ENCODE measurements at regions not wholly inside any gene's neighbourhood (a gene's known extent, or its start where the extent isn't known, plus 50 kb on each side); places are given as distances from the start of the nearest gene placed in this dataset.
A peak's percentile ranks its signal among the peaks of the same experiment; 100 is the strongest.
"Not testable (repeated sequence)": the region's sequence is repeated elsewhere in the genome, so short reads cannot be mapped to it uniquely, and the experiment has no call there.

- CTCF ChIA-PET = no interaction called here
- H3K9me3 Mint-ChIP-seq = peaks cover 5% of the 10 kb centered on the region
- H3K36me3 Mint-ChIP-seq (ENCODE audit: low read depth) = no peaks in the 10 kb centered on the region
- no peaks in the 10 kb centered on the region for H3K4me1 Mint-ChIP-seq
- no peak overlapping the region for H3K27ac Mint-ChIP-seq
- DNase-seq = no peak
- H3K27me3 Mint-ChIP-seq = no peaks in the 10 kb centered on the region
- POLR2A ChIA-PET = no interaction called here
- no peak overlapping the region for H3K4me3 Mint-ChIP-seq
Measured at GRCh38 chr15:26294059-26294689, 431.0 kb upstream of the ATP10A start.

GRCh38 chr15:26287381-26287780, 424.3 kb upstream of the ATP10A start:
- POLR2A ChIA-PET = no interaction called here
- H3K27ac Mint-ChIP-seq = no peak overlapping the region
- CTCF ChIA-PET = no interaction called here
- peaks cover 15% of the 10 kb centered on the region for H3K9me3 Mint-ChIP-seq
- DNase-seq = no peak
- no peak overlapping the region for H3K4me3 Mint-ChIP-seq
- no peaks in the 10 kb centered on the region for H3K27me3 Mint-ChIP-seq
- H3K36me3 Mint-ChIP-seq (ENCODE audit: low read depth) = no peaks in the 10 kb centered on the region
- no peaks in the 10 kb centered on the region for H3K4me1 Mint-ChIP-seq

- CTCF ChIA-PET = no interaction called here
Measured at GRCh38 chr15:26280281-26280680, 417.2 kb upstream of the ATP10A start.

GRCh38 chr15:26261966-26262365, 398.8 kb upstream of the ATP10A start:
- no peak for DNase-seq
- no peaks in the 10 kb centered on the region for H3K9me3 Mint-ChIP-seq
- H3K27ac Mint-ChIP-seq = no peak overlapping the region
- ChIA-PET POLR2A (no interaction called here), CTCF (no interaction called here)
- no peaks in the 10 kb centered on the region for H3K27me3 Mint-ChIP-seq
- no peak overlapping the region for H3K4me3 Mint-ChIP-seq
- no peaks in the 10 kb centered on the region for H3K36me3 Mint-ChIP-seq (ENCODE audit: low read depth)
- H3K4me1 Mint-ChIP-seq = no peaks in the 10 kb centered on the region

More at GRCh38 chr15:26280281-26280680, 417.2 kb upstream of the ATP10A start:
- Mint-ChIP-seq H3K9me3 (no peaks in the 10 kb centered on the region), H3K4me1 (no peaks in the 10 kb centered on the region), H3K4me3 (no peak overlapping the region), H3K27me3 (no peaks in the 10 kb centered on the region), H3K27ac (no peak overlapping the region), H3K36me3 (ENCODE audit: low read depth) (no peaks in the 10 kb centered on the region)
- POLR2A ChIA-PET = no interaction called here
- no peak for DNase-seq

- Mint-ChIP-seq H3K9me3 (no peaks in the 10 kb centered on the region), H3K4me3 (no peak overlapping the region), H3K27ac (no peak overlapping the region), H3K4me1 (no peaks in the 10 kb centered on the region), H3K27me3 (no peaks in the 10 kb centered on the region), H3K36me3 (ENCODE audit: low read depth) (no peaks in the 10 kb centered on the region)
- ChIA-PET POLR2A (no interaction called here), CTCF (interaction anchor here (0.7 to 1.0 kb wide), 2 partner anchors 752 to 753 kb away, joined by 3 read pairs; no protein-coding TSS in a partner anchor)
- no peak for DNase-seq
Measured at GRCh38 chr15:26261413-26261812, 398.3 kb upstream of the ATP10A start.

- Mint-ChIP-seq H3K36me3 (ENCODE audit: low read depth) (no peaks in the 10 kb centered on the region), H3K4me1 (no peaks in the 10 kb centered on the region), H3K27me3 (no peaks in the 10 kb centered on the region), H3K9me3 (no peaks in the 10 kb centered on the region), H3K4me3 (no peak overlapping the region), H3K27ac (no peak overlapping the region)
- POLR2A ChIA-PET = no interaction called here
- CTCF ChIA-PET = interaction anchor here (0.7 to 1.1 kb wide), 4 partner anchors 327 to 752 kb away, joined by 3 read pairs; no protein-coding TSS in a partner anchor
- DNase-seq = peak; percentile 21
Measured at GRCh38 chr15:26260517-26261133, 397.5 kb upstream of the ATP10A start.

GRCh38 chr15:26259581-26259980, 396.5 kb upstream of the ATP10A start:
- DNase-seq = no peak
- H3K9me3 Mint-ChIP-seq = no peaks in the 10 kb centered on the region
- no peaks in the 10 kb centered on the region for H3K27me3 Mint-ChIP-seq
- ChIA-PET POLR2A (no interaction called here), CTCF (interaction anchor here (0.6 to 1.1 kb wide), 2 partner anchors 326 to 751 kb away, joined by 3 to 5 read pairs; no protein-coding TSS in a partner anchor)
- no peaks in the 10 kb centered on the region for H3K36me3 Mint-ChIP-seq (ENCODE audit: low read depth)
- H3K4me1 Mint-ChIP-seq = no peaks in the 10 kb centered on the region
- H3K4me3 Mint-ChIP-seq = no peak overlapping the region
- no peak overlapping the region for H3K27ac Mint-ChIP-seq

- H3K9me3 Mint-ChIP-seq; H3K27ac Mint-ChIP-seq; H3K36me3 Mint-ChIP-seq (ENCODE audit: low read depth); DNase-seq; H3K4me3 Mint-ChIP-seq; POLR2A ChIA-PET; H3K27me3 Mint-ChIP-seq; H3K4me1 Mint-ChIP-seq; CTCF ChIA-PET: not testable (repeated sequence)
Measured at GRCh38 chr15:26244782-26245181, 381.7 kb upstream of the ATP10A start.

- no peak overlapping the region for H3K27ac Mint-ChIP-seq
- H3K4me3 Mint-ChIP-seq = no peak overlapping the region
- H3K9me3 Mint-ChIP-seq = peaks cover 6% of the 10 kb centered on the region
- DNase-seq = no peak
- no peaks in the 10 kb centered on the region for H3K36me3 Mint-ChIP-seq (ENCODE audit: low read depth)
- no peaks in the 10 kb centered on the region for H3K4me1 Mint-ChIP-seq
- CTCF ChIA-PET = no interaction called here
- no peaks in the 10 kb centered on the region for H3K27me3 Mint-ChIP-seq
- POLR2A ChIA-PET = no interaction called here
Measured at GRCh38 chr15:26243382-26243781, 380.3 kb upstream of the ATP10A start.

GRCh38 chr15:26242565-26243071, 379.5 kb upstream of the ATP10A start:
- Mint-ChIP-seq H3K27me3 (no peaks in the 10 kb centered on the region), H3K4me1 (no peaks in the 10 kb centered on the region), H3K27ac (no peak overlapping the region), H3K9me3 (peaks cover 6% of the 10 kb centered on the region), H3K36me3 (ENCODE audit: low read depth) (no peaks in the 10 kb centered on the region), H3K4me3 (no peak overlapping the region)
- DNase-seq = no peak
- CTCF ChIA-PET = no interaction called here
- POLR2A ChIA-PET = no interaction called here

- Mint-ChIP-seq H3K27ac (no peak overlapping the region), H3K4me3 (no peak overlapping the region), H3K36me3 (ENCODE audit: low read depth) (no peaks in the 10 kb centered on the region), H3K4me1 (no peaks in the 10 kb centered on the region), H3K9me3 (no peaks in the 10 kb centered on the region), H3K27me3 (no peaks in the 10 kb centered on the region)
- POLR2A ChIA-PET = no interaction called here
- DNase-seq = no peak
- CTCF ChIA-PET = no interaction called here
Measured at GRCh38 chr15:26235864-26236263, 372.7 kb upstream of the ATP10A start.

- no peak overlapping the region for H3K4me3 Mint-ChIP-seq
- CTCF ChIA-PET = no interaction called here
- H3K9me3 Mint-ChIP-seq = peaks cover 1% of the 10 kb centered on the region
Measured at GRCh38 chr15:26234976-26235767, 372.0 kb upstream of the ATP10A start.

GRCh38 chr15:26232691-26233090, 369.6 kb upstream of the ATP10A start:
- CTCF ChIA-PET = interaction anchor here (0.7 kb wide), 1 partner anchor 21 kb away, joined by 3 read pairs; no protein-coding TSS in a partner anchor
- H3K4me3 Mint-ChIP-seq = no peak overlapping the region
- H3K27ac Mint-ChIP-seq = no peak overlapping the region
- no peaks in the 10 kb centered on the region for H3K27me3 Mint-ChIP-seq
- POLR2A ChIA-PET = no interaction called here
- no peaks in the 10 kb centered on the region for H3K36me3 Mint-ChIP-seq (ENCODE audit: low read depth)
- peaks cover 3% of the 10 kb centered on the region for H3K9me3 Mint-ChIP-seq
- no peaks in the 10 kb centered on the region for H3K4me1 Mint-ChIP-seq
- no peak for DNase-seq

More at GRCh38 chr15:26234976-26235767, 372.0 kb upstream of the ATP10A start:
- H3K27me3 Mint-ChIP-seq = no peaks in the 10 kb centered on the region
- DNase-seq = no peak
- H3K36me3 Mint-ChIP-seq (ENCODE audit: low read depth) = no peaks in the 10 kb centered on the region
- no peaks in the 10 kb centered on the region for H3K4me1 Mint-ChIP-seq
- H3K27ac Mint-ChIP-seq = no peak overlapping the region
- POLR2A ChIA-PET = no interaction called here

Measured in activated CD4-positive, alpha-beta memory T cell treated with anti-CD3 and anti-CD28 coated beads, Interleukin-2, amount 10 ng/mL, durations not matched to agents 7 days and 5 days (primary cell).